OCI-LY7 (cell line): ENCODE measurements at regions not wholly inside any gene's neighbourhood (a gene's known extent, or its start where the extent isn't known, plus 50 kb on each side); places are given as distances from the start of the nearest gene placed in this dataset.

Experiments
- CTCF ChIP-seq: fragments of 200-600 bp; sonication (generic); conservative IDR thresholded peaks from 2 replicates; pipeline ENCODE4 v1.5.1; 2014; ENCODE audit warnings: mild to moderate bottlenecking, antibody characterized with exemption, low read length, moderate library complexity, mixed read lengths
- EZH2phosphoT487 ChIP-seq: fragments of 200-600 bp; sonication (generic); IDR thresholded peaks from 2 replicates; pipeline ENCODE4 v1.6.1; 2018; ENCODE audit warnings: low read depth, borderline replicate concordance, mild to moderate bottlenecking, mixed run types, antibody characterized with exemption, low read length, moderate library complexity, mixed read lengths

DNA sequence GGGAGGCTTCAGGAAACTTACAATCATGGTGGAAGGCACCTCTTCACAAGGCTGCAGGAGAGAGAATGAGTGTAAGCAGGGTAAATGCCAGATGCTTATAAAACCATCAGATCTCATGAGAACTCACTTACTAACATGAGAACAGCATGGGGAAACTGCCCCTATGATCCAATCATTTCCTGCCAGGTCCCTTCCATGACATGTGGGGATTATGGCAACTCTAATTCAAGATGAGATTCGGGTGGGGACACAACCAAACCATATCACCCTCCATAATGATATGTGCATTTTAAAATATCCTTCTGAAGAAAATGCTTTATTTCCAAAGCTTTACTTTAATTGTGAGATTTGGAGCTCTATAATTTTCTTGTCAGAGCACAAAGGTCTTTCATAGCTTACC lies 154.1 kb upstream of the CENPW start:
- TF ChIP-seq CTCF (no peak), EZH2phosphoT487 (no peak)
